GM23338 (cell line): ENCODE measurements at regions not wholly inside any gene's neighbourhood (a gene's known extent, or its start where the extent isn't known, plus 50 kb on each side); places are given as distances from the start of the nearest gene placed in this dataset.

Experiments
- ATAC-seq: fragments of 200-7000 bp; cut with Tn5 transposase; 3 replicates; pipeline ENCODE4 v1.9.1; 2020
- DNase-seq: peaks from one replicate; pipeline ENCODE4 v3.0.0-alpha.2; 2015; ENCODE audit warnings: low spot score
- H2AFZ ChIP-seq: fragments of 200-600 bp; sonication (generic); 2 replicates; pipeline ENCODE4 v1.8.0; 2016; ENCODE audit warnings: antibody characterized with exemption, mild to moderate bottlenecking, moderate library complexity
- H3F3A ChIP-seq: fragments of 200-600 bp; sonication (generic); replicated peaks from 2 replicates; pipeline ENCODE4 v1.8.0; 2017; ENCODE audit warnings: antibody characterized with exemption, mixed run types, low read depth
- H3K27ac ChIP-seq: fragments of 200-600 bp; sonication (generic); 2 replicates; pipeline ENCODE4 v1.6.1; 2016; ENCODE audit warnings: low read depth
- H3K27me3 ChIP-seq: fragments of 200-600 bp; sonication (generic); 2 replicates; pipeline ENCODE4 v1.8.0; 2016; ENCODE audit warnings: mild to moderate bottlenecking, mixed run types, moderate library complexity; ENCODE audit not compliant: insufficient read depth
- H3K36me3 ChIP-seq: fragments of 200-600 bp; sonication (generic); 2 replicates; pipeline ENCODE4 v1.8.0; 2016; ENCODE audit warnings: mild to moderate bottlenecking; ENCODE audit not compliant: insufficient read depth
- H3K4me1 ChIP-seq: fragments of 200-600 bp; sonication (generic); 2 replicates; pipeline ENCODE4 v1.8.0; 2016; ENCODE audit warnings: mild to moderate bottlenecking, moderate library complexity; ENCODE audit not compliant: insufficient read depth
- H3K4me2 ChIP-seq: fragments of 200-600 bp; sonication (generic); 2 replicates; pipeline ENCODE4 v1.7.1; 2017; ENCODE audit warnings: mixed run types
- H3K4me3 ChIP-seq: fragments of 200-600 bp; sonication (generic); 2 replicates; pipeline ENCODE4 v1.6.1; 2016; ENCODE audit warnings: mixed run types
- H3K79me2 ChIP-seq: fragments of 200-600 bp; sonication (generic); replicated peaks from 2 replicates; pipeline ENCODE4 v1.8.0; 2017; ENCODE audit warnings: mild to moderate bottlenecking; ENCODE audit not compliant: insufficient read depth
- H3K9me2 ChIP-seq: fragments of 200-600 bp; sonication (generic); 2 replicates; pipeline ENCODE4 v1.8.0; 2017; ENCODE audit not compliant: insufficient read depth
- H4K20me1 ChIP-seq: fragments of 200-600 bp; sonication (generic); replicated peaks from 2 replicates; pipeline ENCODE4 v1.8.0; 2017; ENCODE audit warnings: mild to moderate bottlenecking; ENCODE audit not compliant: insufficient read depth
- H3K27ac Mint-ChIP-seq: 2 replicates; pipeline ENCODE4 v1.8.0; 2020; ENCODE audit warnings: inconsistent platforms, mild to moderate bottlenecking, moderate library complexity, mixed read lengths
- H3K27me3 Mint-ChIP-seq: 3 replicates; pipeline ENCODE4 v1.8.0; 2022; ENCODE audit warnings: low read depth, mild to moderate bottlenecking, moderate library complexity, mixed read lengths, inconsistent platforms; ENCODE audit not compliant: insufficient read depth, poor library complexity
- H3K36me3 Mint-ChIP-seq: 3 replicates; pipeline ENCODE4 v1.8.0; 2021; ENCODE audit warnings: low read depth, mild to moderate bottlenecking, inconsistent platforms, moderate library complexity, mixed read lengths
- H3K4me1 Mint-ChIP-seq: 3 replicates; pipeline ENCODE4 v1.8.0; 2020; ENCODE audit warnings: mild to moderate bottlenecking, inconsistent platforms, mixed read lengths
- H3K4me3 Mint-ChIP-seq: 3 replicates; pipeline ENCODE4 v1.8.0; 2021; ENCODE audit warnings: moderate library complexity, mild to moderate bottlenecking, inconsistent platforms, mixed read lengths
- H3K9me3 Mint-ChIP-seq: 3 replicates; pipeline ENCODE4 v1.8.0; 2020; ENCODE audit warnings: moderate library complexity, mild to moderate bottlenecking, inconsistent platforms, mixed read lengths
- EZH2 ChIP-seq: fragments of 200-600 bp; sonication (generic); IDR thresholded peaks from one replicate; pipeline ENCODE4 v1.8.0; 2017; ENCODE audit warnings: antibody characterized with exemption, mild to moderate bottlenecking, low read depth; ENCODE audit not compliant: unreplicated experiment
- EZH2phosphoT487 ChIP-seq: fragments of 200-600 bp; sonication (generic); IDR thresholded peaks from one replicate; pipeline ENCODE4 v1.8.1; 2018; ENCODE audit warnings: antibody characterized with exemption; ENCODE audit not compliant: unreplicated experiment
- JUNB ChIP-seq: IDR thresholded peaks from one replicate; pipeline ENCODE4 v1.6.1; 2016; ENCODE audit warnings: antibody characterized with exemption; ENCODE audit not compliant: unreplicated experiment
- NANOG ChIP-seq: IDR thresholded peaks from 2 replicates; pipeline ENCODE4 v1.6.1; 2016; ENCODE audit warnings: antibody characterized with exemption, borderline replicate concordance
- POLR2AphosphoS5 ChIP-seq: IDR thresholded peaks from 2 replicates; pipeline ENCODE4 v1.6.1; 2016; ENCODE audit warnings: antibody characterized with exemption, low read depth
- STAT1 ChIP-seq: IDR thresholded peaks from one replicate; pipeline ENCODE4 v1.6.1; 2016; ENCODE audit warnings: antibody characterized with exemption; ENCODE audit not compliant: unreplicated experiment
- ZNF114 ChIP-seq: fragments of 250-450 bp; sonication (Bioruptor Pico); IDR thresholded peaks from 2 replicates; pipeline ENCODE4 v1.5.0; 2020; ENCODE audit warnings: mild to moderate bottlenecking, moderate library complexity
- ZNF331 ChIP-seq: fragments of 250-450 bp; sonication (Bioruptor Pico); IDR thresholded peaks from 2 replicates; pipeline ENCODE4 v1.5.0; 2020; ENCODE audit warnings: low read depth, mild to moderate bottlenecking, moderate library complexity
- TF ChIP-seq, protein P1 (sequence below): IDR thresholded peaks from one replicate; pipeline ENCODE4 v1.6.1; 2018; ENCODE audit warnings: antibody characterized with exemption; ENCODE audit not compliant: unreplicated experiment
- TF ChIP-seq, protein P2 (sequence below): fragments of 250-450 bp; sonication (Bioruptor Pico); IDR thresholded peaks from 2 replicates; pipeline ENCODE4 v1.5.0; 2020; ENCODE audit warnings: mild to moderate bottlenecking, moderate library complexity
- TF ChIP-seq, protein P3 (sequence below): IDR thresholded peaks from 2 replicates; pipeline ENCODE4 v1.6.1; 2016; ENCODE audit warnings: antibody characterized with exemption
- TF ChIP-seq, protein P4 (sequence below), 2 experiments: fragments of 200-600 bp in 1 of 2; sonication (generic) in 1 of 2; conservative IDR thresholded peaks; 2 replicates each; pipeline versions ENCODE4 v1.5.1 to v1.6.1; 2016 to 2017; ENCODE audit warnings: antibody characterized with exemption in 2 of 2, low read depth in 2 of 2, mild to moderate bottlenecking in 2 of 2, moderate library complexity in 1 of 2

DNA sequence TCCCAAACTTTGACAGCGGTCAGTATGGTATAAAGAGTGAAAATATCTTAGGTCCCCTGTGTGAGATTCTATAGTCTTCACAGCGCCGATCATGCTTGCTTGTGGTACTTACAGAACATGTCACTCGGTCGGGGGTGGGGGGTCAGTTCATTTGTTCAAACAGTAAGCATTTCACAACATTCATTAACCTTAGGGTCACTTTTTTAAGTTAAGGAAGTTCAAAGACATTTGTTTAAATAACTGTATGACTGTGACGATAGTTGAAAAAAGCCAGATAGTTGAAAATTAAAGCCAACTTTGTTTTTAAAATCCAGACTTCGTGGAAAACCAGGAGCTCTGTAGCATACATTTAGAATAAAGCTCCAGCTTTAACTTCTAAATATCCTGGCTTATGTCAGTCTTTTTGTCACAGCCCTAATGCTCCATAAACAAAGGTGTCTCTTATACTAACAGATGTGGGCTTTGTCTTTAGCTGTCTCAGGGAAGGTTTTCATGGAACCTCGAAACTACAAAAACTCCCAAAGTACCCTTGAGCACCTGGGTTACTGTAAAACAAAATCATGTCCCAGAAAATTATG, 57.9 kb upstream of the PHACTR2 start:
- Mint-ChIP-seq H3K4me3 (no peak overlapping the region), H3K36me3 (no peaks in the 10 kb centered on the region), H3K27ac (no peak overlapping the region), H3K27me3 (peaks cover 2% of the 10 kb centered on the region), H3K4me1 (peaks cover 3% of the 10 kb centered on the region; the same call in 2 of the 3 replicates), H3K9me3 (no peaks in the 10 kb centered on the region)
- Histone ChIP-seq H4K20me1 (no peaks in the 10 kb centered on the region), H3K27ac (no peak overlapping the region), H3K4me2 (no peak overlapping the region), H2AFZ (no peak overlapping the region), H3K4me3 (no peak overlapping the region), H3K79me2 (no peaks in the 10 kb centered on the region), H3K36me3 (no peaks in the 10 kb centered on the region), H3K27me3 (no peaks in the 10 kb centered on the region), H3K4me1 (no peaks in the 10 kb centered on the region), H3F3A (no peaks in the 10 kb centered on the region), H3K9me2 (no peaks in the 10 kb centered on the region; the same call in 1 of the 2 replicates)
- DNase-seq: no peak
- TF ChIP-seq ZNF114 (CRISPR knock-in tag): no peak
- TF ChIP-seq, protein P1, sequence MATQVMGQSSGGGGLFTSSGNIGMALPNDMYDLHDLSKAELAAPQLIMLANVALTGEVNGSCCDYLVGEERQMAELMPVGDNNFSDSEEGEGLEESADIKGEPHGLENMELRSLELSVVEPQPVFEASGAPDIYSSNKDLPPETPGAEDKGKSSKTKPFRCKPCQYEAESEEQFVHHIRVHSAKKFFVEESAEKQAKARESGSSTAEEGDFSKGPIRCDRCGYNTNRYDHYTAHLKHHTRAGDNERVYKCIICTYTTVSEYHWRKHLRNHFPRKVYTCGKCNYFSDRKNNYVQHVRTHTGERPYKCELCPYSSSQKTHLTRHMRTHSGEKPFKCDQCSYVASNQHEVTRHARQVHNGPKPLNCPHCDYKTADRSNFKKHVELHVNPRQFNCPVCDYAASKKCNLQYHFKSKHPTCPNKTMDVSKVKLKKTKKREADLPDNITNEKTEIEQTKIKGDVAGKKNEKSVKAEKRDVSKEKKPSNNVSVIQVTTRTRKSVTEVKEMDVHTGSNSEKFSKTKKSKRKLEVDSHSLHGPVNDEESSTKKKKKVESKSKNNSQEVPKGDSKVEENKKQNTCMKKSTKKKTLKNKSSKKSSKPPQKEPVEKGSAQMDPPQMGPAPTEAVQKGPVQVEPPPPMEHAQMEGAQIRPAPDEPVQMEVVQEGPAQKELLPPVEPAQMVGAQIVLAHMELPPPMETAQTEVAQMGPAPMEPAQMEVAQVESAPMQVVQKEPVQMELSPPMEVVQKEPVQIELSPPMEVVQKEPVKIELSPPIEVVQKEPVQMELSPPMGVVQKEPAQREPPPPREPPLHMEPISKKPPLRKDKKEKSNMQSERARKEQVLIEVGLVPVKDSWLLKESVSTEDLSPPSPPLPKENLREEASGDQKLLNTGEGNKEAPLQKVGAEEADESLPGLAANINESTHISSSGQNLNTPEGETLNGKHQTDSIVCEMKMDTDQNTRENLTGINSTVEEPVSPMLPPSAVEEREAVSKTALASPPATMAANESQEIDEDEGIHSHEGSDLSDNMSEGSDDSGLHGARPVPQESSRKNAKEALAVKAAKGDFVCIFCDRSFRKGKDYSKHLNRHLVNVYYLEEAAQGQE: no peak
- no peak for TF ChIP-seq JUNB
- no peak for TF ChIP-seq EZH2
- TF ChIP-seq NANOG: no peak
- no peak for TF ChIP-seq ZNF331 (CRISPR knock-in tag)
- no peak for TF ChIP-seq EZH2phosphoT487
- TF ChIP-seq, protein P2, sequence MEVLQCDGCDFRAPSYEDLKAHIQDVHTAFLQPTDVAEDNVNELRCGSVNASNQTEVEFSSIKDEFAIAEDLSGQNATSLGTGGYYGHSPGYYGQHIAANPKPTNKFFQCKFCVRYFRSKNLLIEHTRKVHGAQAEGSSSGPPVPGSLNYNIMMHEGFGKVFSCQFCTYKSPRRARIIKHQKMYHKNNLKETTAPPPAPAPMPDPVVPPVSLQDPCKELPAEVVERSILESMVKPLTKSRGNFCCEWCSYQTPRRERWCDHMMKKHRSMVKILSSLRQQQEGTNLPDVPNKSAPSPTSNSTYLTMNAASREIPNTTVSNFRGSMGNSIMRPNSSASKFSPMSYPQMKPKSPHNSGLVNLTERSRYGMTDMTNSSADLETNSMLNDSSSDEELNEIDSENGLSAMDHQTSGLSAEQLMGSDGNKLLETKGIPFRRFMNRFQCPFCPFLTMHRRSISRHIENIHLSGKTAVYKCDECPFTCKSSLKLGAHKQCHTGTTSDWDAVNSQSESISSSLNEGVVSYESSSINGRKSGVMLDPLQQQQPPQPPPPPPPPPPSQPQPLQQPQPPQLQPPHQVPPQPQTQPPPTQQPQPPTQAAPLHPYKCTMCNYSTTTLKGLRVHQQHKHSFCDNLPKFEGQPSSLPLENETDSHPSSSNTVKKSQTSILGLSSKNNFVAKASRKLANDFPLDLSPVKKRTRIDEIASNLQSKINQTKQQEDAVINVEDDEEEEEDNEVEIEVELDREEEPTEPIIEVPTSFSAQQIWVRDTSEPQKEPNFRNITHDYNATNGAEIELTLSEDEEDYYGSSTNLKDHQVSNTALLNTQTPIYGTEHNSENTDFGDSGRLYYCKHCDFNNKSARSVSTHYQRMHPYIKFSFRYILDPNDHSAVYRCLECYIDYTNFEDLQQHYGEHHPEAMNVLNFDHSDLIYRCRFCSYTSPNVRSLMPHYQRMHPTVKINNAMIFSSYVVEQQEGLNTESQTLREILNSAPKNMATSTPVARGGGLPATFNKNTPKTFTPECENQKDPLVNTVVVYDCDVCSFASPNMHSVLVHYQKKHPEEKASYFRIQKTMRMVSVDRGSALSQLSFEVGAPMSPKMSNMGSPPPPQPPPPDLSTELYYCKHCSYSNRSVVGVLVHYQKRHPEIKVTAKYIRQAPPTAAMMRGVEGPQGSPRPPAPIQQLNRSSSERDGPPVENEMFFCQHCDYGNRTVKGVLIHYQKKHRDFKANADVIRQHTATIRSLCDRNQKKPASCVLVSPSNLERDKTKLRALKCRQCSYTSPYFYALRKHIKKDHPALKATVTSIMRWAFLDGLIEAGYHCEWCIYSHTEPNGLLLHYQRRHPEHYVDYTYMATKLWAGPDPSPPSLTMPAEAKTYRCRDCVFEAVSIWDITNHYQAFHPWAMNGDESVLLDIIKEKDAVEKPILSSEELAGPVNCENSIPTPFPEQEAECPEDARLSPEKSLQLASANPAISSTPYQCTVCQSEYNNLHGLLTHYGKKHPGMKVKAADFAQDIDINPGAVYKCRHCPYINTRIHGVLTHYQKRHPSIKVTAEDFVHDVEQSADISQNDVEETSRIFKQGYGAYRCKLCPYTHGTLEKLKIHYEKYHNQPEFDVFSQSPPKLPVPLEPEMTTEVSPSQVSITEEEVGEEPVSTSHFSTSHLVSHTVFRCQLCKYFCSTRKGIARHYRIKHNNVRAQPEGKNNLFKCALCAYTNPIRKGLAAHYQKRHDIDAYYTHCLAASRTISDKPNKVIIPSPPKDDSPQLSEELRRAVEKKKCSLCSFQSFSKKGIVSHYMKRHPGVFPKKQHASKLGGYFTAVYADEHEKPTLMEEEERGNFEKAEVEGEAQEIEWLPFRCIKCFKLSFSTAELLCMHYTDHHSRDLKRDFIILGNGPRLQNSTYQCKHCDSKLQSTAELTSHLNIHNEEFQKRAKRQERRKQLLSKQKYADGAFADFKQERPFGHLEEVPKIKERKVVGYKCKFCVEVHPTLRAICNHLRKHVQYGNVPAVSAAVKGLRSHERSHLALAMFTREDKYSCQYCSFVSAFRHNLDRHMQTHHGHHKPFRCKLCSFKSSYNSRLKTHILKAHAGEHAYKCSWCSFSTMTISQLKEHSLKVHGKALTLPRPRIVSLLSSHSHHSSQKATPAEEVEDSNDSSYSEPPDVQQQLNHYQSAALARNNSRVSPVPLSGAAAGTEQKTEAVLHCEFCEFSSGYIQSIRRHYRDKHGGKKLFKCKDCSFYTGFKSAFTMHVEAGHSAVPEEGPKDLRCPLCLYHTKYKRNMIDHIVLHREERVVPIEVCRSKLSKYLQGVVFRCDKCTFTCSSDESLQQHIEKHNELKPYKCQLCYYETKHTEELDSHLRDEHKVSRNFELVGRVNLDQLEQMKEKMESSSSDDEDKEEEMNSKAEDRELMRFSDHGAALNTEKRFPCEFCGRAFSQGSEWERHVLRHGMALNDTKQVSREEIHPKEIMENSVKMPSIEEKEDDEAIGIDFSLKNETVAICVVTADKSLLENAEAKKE (CRISPR knock-in tag): no peak
- TF ChIP-seq STAT1: no peak
- no peak for TF ChIP-seq POLR2AphosphoS5
- TF ChIP-seq, protein P3, sequence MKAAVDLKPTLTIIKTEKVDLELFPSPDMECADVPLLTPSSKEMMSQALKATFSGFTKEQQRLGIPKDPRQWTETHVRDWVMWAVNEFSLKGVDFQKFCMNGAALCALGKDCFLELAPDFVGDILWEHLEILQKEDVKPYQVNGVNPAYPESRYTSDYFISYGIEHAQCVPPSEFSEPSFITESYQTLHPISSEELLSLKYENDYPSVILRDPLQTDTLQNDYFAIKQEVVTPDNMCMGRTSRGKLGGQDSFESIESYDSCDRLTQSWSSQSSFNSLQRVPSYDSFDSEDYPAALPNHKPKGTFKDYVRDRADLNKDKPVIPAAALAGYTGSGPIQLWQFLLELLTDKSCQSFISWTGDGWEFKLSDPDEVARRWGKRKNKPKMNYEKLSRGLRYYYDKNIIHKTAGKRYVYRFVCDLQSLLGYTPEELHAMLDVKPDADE: no peak
- TF ChIP-seq, protein P4, sequence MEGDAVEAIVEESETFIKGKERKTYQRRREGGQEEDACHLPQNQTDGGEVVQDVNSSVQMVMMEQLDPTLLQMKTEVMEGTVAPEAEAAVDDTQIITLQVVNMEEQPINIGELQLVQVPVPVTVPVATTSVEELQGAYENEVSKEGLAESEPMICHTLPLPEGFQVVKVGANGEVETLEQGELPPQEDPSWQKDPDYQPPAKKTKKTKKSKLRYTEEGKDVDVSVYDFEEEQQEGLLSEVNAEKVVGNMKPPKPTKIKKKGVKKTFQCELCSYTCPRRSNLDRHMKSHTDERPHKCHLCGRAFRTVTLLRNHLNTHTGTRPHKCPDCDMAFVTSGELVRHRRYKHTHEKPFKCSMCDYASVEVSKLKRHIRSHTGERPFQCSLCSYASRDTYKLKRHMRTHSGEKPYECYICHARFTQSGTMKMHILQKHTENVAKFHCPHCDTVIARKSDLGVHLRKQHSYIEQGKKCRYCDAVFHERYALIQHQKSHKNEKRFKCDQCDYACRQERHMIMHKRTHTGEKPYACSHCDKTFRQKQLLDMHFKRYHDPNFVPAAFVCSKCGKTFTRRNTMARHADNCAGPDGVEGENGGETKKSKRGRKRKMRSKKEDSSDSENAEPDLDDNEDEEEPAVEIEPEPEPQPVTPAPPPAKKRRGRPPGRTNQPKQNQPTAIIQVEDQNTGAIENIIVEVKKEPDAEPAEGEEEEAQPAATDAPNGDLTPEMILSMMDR (conservative IDR thresholded peaks at IDR 0.05; ENCODE audit: low read depth in 2 of 2): no peak
- no peak for ATAC-seq
